ENCODE measurements at regions not wholly inside any gene's neighbourhood (a gene's known extent, or its start where the extent isn't known, plus 50 kb on each side); places are given as distances from the start of the nearest gene placed in this dataset.
A peak's percentile ranks its signal among the peaks of the same experiment; 100 is the strongest.

DNA sequence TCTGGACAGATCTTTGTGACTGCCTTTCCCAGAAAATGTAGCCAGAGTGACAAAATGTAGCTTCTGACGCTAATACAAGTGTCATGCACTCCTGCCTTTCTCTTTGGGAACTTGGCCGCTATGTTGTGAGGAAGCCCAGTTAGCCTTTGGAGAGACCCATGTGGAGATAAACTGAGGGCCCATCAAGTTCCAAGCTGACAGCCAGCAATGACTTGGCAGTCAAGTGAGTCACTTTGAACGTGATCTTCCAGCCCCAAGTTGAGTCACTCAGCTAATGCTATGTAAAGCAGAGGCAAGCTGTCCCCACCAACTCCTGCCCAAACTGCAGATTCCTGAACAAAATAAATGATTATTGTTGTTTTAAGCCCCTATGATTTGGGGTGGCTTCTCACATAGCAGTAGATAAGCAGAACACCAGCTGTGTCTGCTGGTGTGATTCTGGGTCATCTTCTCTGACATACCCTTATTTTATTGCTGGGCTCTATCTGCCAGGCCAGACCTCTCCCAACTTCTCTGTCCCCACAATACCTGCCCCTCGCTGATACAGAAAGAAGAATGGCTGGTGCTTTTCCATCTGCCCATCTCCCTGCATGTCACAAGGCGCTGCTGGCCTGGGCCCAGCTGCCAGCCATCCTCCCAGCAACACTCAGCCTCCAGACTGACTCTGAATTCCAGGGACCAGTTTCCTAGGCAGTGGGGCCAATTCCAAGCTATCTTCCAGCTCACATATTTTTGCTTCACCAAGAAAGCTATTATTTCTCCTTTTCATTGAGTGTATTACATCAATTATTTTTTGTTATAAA is 274.8 kb downstream of the LRFN2 start:
- TF ChIP-seq, protein P1, sequence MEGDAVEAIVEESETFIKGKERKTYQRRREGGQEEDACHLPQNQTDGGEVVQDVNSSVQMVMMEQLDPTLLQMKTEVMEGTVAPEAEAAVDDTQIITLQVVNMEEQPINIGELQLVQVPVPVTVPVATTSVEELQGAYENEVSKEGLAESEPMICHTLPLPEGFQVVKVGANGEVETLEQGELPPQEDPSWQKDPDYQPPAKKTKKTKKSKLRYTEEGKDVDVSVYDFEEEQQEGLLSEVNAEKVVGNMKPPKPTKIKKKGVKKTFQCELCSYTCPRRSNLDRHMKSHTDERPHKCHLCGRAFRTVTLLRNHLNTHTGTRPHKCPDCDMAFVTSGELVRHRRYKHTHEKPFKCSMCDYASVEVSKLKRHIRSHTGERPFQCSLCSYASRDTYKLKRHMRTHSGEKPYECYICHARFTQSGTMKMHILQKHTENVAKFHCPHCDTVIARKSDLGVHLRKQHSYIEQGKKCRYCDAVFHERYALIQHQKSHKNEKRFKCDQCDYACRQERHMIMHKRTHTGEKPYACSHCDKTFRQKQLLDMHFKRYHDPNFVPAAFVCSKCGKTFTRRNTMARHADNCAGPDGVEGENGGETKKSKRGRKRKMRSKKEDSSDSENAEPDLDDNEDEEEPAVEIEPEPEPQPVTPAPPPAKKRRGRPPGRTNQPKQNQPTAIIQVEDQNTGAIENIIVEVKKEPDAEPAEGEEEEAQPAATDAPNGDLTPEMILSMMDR (IDR thresholded peaks at IDR 0.05; ENCODE audit: low read depth, low read length): no peak
- no peak for DNase-seq (ENCODE audit: extremely low read depth, low read depth)

DNA sequence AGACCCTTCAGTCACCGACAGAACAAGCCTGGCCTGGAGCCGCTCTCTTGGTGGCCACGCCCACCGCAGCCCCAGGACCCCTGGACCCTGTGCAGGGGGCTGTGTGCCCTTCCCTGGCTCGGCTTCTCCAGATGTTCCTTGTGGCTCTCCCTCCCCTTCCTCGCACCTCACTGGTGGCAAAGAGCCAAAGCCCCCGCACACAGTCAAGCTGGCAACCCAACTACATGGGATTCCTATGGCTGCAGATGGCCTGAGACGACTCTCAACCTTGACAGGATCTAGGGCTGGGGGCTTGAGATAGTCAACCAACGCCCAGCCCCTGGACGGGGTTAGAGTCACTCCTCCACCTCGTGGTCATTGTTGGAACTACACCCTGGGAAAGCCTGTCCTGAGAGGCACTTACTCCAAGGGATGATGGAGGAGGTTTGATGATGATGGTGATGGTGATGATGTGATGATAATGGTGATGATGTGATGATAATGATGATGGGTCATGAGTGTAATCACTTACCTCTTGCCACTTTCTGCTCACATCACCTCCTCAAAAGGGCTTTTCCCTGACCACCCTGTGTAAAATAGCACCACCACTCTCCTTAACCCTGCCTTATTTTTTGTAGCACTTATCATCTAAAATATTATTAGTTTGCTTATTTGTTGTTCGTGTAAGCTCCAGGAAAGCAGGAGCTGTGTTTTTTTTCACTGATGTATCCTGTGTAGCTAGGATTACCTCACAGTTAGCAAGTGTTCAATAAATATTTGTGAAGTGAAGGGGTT is 278.4 kb downstream of the LRFN2 start:
- TF ChIP-seq, protein P1 (IDR thresholded peaks at IDR 0.05; ENCODE audit: low read depth, low read length): peak; percentile 96
- DNase-seq (ENCODE audit: extremely low read depth, low read depth): peak; percentile 19

DNA sequence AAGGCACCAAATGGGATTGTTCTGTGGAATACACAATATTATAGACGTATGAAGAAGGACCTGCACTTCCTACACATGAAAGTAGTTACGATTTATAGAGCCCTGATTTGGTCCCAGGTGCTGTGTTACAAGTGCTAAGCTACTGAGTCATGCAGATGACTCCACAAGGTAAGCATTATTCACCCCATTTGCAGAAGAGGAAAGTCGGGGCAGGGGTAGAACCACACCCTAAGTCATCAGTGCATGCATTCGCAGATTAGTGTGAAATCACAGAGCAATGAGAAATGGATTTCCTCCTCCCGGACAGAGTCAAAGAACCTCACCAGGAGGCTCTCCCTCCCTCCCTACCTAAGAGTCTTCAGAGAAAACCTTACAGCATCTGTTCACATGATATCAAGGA is 279.5 kb downstream of the LRFN2 start:
- TF ChIP-seq, protein P1 (IDR thresholded peaks at IDR 0.05; ENCODE audit: low read depth, low read length): no peak
- DNase-seq (ENCODE audit: extremely low read depth, low read depth): no peak

DNA sequence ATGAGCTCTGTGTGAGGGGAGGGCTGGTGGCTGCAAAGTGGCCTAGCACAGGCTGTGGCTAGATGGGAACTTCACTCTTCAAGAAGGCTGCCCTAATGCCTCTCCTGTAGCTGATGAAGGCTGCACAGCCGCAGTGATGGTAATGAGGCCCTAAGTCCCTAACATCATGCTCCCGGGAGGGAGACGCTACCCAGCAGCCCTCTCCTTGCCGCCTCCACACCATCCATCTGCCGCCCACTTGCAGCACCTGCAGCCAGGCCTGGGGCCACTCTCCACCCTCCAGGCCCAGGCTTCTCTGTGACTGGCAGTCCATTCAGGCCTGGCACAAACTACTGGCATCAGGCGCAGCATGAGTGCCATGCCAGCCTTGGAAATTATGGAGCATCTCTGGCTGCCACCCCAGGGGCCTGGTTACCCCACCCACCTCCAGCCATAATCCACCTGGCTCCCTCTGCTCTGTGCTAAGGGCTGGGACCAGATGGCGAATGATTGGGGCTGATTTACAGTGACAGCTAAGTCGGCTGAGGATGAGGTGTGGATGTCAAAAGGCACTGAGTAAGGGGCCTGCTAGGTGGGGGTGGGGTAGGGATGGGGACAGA is 284.2 kb downstream of the LRFN2 start:
- TF ChIP-seq, protein P1 (IDR thresholded peaks at IDR 0.05; ENCODE audit: low read depth, low read length): no peak
- no peak for DNase-seq (ENCODE audit: extremely low read depth, low read depth)

DNA sequence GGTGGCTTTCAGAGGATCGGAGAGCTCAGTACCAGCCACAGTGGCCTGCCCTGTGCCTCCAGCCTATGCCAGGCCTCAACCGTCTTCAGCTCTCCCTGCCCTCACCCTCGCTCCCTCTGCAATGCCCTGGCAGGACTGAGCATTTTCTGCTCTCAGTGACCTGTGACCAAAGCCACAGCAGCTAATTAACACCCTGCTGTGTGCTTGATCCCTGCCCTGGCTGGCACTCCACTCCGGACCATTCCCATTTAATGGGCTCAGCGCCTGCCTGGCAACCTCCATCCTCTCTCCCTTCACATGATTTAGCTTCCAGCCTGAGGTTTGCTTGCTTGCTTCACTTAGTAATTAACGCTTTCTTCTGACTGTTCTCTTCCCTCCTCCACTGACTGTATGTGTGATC is 287.5 kb downstream of the LRFN2 start:
- TF ChIP-seq, protein P1 (IDR thresholded peaks at IDR 0.05; ENCODE audit: low read depth, low read length): no peak
- DNase-seq (ENCODE audit: extremely low read depth, low read depth): no peak

DNA sequence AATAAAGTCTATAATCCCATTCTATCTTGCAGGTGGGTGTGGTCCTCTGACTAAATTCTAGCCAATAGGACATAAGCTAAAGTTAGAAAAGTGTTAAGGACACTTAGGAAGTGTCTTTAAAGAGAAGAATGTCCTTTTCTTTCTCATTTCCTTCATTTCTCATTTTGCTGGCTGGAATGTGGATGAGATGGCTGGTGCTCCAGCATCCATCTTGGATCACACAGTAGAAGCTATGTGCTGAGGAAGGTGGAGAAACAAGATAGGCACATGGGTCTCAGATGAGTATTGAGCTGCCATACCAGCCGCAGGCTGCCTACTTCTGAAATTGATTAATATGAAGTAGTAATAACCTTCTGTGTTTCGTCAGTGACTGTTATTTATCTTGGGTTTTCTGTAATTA is 289.0 kb downstream of the LRFN2 start:
- no peak for DNase-seq (ENCODE audit: extremely low read depth, low read depth)
- TF ChIP-seq, protein P1 (IDR thresholded peaks at IDR 0.05; ENCODE audit: low read depth, low read length): no peak
